Glomerular endothelial cell (primary cell): ENCODE measurements at regions not wholly inside any gene's neighbourhood (a gene's known extent, or its start where the extent isn't known, plus 50 kb on each side); places are given as distances from the start of the nearest gene placed in this dataset.
"Not testable (repeated sequence)": the region's sequence is repeated elsewhere in the genome, so short reads cannot be mapped to it uniquely, and the experiment has no call there.

ENCODE experiments used
- DNase-seq: peaks from one replicate; pipeline ENCODE4 v3.0.0-alpha.2; 2011; ENCODE audit warnings: low read depth, low spot score; ENCODE audit errors: extremely low read depth

DNA sequence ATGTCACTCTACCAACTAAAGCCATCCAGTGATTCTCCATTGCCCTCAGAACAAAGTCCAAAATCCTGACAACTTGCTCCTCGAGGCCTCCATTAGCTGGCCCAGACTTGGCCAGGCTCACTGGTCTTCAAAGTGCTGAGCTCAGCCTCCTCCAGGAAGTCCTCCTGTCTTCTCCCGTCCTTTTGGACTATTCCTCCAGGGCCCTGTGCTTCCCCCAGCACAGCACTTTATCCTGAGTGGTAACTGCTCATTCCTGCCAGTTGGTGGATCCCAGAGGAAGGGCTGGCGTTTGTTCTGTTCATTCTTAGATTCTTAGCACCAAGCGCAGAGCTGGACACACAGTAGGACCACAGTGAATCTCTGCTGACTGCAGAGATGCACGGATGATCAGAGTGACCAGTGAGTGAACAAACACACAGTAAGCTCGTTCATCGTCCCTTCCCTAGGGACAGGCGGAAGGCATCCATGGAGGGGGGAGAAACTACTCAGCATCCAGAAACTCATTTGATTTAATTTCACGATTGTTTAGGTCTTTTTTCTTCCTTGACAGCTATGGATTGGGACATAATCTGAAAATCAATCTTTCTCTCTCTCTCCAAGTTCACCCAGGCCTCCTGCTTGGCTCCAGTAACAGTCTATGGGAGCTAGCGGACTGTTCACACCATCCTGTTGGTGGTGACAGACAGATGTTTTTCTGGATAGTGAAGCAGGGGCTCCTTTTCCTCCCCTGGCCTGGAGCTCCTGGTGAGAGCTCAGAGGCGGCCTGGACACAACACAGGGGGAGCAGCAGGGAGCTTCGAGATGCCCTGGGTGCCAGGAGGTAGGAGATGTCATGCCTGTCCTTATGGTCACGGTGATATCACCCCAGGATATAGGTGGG is 180.2 kb downstream of the PTPRU start:
- no peak for DNase-seq

DNA sequence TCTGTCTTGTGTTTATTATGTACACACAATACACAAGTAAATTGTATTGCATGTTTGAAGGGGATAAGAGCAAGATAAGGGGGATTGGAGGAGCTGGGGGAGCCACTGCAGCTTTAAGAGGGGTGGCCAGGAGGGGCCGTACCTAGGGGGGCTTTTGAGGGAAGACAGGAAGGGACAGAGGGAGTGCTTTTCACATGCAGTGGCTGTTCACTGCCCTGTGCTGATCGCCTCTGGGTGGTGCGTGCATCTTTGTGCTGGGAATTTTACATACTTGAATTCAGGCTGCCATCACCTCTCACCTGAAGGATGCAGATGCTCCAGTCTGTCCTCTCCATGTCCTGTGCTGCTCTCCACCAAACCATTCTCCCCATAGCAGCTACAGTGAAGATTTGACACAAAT is 179.5 kb downstream of the PTPRU start:
- no peak for DNase-seq

DNA sequence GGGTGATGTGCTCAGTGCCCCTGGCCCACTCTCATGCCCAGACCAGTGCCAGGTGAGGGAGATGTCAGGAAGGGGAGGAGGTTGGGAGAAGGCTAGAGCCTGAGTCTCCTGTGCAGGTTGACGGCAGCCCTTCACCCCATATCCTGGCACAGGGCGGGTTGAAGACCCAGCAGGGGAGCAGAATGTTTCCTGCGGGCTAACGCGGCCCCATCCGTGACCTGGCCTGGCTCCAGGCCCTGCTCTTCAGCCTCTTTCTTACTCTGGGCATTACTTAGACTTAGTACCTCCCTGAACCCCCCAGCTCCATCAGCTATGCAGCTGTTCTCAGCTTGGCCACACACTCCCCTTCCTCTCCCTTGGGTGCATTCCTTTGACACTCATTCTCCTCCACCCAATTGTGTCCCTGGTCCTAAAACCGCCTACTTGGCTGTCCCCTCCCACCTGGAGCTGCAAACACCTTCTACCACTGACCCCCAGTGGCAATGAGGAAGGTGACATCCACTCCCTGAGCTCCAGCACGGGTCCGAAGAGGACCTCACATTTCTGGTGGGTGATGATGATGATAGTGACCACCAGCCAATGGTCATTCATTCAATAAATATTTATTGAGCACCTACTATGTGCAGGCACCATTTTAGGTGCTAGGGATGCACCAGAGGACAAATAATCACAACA is 179.0 kb downstream of the PTPRU start:
- DNase-seq: no peak

DNA sequence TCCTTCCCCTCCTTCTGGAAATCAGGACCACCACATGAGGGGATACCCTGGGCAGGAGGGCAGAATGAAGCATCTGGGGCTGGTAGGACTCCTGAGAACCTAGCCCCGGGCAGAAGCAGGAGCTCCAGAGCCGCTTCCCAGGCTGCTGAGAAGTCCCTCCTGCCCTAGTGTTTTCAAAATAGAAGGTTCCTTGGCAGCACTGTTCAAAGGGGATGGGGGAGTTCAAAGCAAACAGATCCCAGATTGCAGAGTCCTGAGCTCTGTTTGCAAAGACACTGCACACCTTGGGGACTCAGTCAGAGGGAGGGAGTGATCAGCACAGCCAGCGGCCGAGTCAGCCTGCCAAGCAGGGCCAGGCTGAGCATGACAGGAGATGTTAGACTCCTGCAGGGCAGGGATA is 177.8 kb downstream of the PTPRU start:
- no peak for DNase-seq

DNA sequence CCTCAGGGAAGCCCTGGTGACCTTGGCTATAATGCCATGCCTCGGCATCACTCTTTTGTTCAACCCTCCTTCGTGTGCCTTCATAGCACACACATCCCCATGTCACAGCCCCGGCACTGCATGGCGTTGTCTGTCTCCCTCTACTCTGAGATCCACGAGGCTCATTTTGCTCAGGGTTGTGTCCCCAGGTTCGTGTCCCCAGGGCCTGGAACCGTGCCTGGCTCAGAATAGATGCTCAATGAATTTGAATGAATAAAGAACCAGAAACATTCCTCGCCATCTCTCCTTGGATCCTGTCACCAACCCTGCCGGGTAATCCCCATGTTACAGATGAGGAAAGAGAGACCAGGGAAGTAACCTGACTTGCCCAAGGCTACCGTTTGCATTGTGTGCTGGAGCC is 177.3 kb downstream of the PTPRU start:
- DNase-seq: no peak

DNA sequence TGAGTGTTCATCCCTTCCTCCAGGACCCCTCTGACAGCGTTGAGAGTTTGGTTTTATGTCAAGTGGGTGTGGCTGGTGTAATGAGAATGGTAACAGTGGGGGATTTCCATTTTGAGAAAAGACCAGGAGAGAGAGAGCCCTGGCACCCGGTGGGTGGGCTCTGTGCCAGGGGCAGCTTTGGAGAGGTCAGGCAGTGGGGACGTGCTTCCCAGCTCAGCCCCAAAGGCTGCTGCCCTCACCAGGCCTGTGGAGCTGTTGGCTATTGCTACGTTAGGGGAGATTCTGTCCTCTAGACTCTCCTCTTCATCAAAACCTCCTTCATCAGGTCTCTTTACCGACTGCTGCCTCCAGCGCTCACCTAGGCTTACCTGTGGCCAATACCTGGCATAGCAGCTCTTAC is 176.3 kb downstream of the PTPRU start:
- no peak for DNase-seq

DNA sequence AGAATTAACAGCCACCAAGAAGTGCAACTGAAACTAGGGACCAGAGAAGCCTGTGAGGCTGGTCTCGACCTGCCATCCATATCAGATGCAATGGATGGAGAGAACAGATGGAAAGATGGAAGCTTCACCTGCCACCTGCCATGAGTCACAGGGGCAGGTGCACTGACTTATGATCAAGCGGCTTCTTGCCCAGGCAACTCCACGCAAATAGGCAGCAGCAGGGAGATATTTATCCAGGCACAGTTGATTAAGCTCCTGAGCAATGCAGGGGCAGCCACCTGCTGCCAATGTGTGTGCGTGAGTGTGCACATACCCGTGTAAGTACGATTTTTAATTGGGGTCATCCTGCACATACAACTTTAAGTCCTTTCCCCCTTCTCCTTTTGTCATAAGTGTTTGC is 174.2 kb downstream of the PTPRU start:
- DNase-seq: no peak

DNA sequence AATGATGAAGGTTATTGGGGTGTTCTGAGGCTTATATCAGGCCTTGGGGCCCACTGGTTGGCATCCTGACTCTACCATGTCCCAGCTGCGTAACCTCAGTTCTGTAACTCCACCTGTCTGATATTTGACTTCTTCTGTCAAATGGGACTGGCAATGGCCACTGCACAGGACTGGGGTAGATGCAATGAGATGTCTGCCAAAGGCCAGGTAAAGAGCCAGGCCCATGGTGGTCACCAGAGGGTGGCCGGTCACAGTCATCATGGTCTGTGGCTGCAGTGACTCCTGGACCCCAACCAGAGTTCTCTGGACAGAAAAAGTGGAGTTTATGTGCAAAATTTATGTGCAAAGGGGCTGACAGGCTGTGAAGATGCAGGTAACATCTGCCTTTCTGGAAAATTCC is 173.3 kb downstream of the PTPRU start:
- DNase-seq: no peak

DNA sequence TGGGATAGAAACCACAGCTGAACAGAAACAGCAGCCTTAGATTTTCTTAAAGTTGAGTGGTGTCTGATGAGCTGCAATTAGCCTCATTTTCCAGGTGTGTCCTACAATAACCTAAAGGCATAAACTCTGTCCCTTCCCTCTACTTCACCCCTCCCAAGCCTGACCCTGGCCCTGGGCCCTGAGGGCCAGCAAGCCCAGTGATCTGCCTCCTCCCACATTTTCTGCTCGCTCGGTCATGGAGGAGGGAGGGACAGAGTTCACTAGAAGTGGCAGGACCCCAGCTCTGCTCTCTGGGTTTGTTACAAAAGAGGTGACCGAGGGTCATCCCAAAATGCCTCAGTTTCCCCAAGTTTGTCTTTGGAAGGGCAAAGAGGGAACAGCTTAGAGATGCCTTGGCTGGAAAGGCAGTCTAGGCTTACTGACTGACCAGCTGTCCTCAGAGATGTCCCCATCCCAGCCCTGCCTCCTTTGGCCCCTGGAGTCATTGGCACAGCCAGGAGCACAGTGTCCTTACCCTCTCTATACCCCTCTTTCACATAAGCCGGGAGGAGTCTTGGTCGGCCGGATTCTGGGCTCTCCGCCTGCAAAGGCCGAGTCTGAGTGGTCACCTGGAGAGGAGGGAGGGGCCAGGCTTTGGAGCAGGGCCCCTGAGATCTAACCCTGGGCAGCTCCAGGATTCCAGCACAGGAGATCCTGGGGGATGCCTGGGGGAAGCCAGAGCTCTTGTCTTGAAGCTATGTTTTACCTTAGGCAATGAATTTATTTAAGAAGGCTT is 172.7 kb downstream of the PTPRU start:
- no peak for DNase-seq

DNA sequence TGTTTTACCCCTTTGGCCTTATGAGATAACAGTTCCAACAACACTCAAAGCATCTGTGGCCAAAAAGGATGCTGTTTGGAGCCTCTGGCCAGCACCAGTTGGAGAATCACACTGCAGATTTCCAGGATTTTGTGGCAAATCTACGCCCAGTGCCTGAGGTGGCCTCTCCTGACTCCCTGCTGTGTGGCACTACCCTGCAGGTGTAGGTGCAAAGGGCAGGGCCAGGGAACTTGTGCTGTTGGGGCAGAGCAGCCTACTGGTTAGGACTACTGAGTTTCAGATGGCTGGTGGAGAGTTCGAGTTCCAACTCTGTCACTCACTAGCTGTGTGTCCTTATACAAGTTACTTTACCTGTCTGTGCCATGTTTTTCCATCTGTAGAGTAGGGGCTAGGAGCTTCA is 170.5 kb downstream of the PTPRU start:
- no peak for DNase-seq

DNA sequence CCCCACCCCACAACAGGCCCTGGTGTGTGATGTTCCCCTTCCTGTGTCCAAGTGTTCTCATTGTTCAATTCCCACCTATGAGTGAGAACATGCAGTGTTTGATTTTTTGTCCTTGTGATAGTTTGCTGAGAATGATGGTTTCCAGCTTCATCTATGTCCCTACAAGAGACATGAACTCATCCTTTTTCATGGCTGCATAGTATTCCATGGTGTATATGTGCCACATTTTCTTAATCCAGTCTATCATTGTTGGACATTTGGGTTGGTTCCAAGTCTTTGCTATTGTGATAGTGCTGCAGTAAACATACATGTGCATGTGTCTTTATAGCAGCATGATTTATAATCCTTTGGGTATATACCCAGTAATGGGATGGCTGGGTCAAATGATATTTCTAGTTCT is 163.9 kb downstream of the PTPRU start:
- DNase-seq: not testable (repeated sequence)

DNA sequence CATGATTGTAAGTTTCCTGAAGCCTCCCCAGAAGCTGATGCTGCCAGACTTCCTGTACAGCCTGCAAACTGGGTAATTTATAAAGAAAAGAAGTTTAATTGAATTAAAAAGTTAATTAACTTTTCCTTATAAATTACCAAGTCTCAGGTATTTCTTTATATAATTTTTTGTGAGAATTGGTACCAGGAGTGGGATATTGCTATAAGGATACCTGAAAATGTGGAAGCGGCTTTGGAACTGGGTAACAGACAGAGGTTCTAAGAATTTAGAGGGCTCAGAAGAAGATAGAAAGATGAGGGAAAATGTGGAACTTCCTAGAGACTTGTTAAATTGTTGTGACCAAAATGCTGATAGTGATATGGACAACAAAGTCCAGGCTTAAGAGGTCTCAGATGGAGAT is 163.1 kb downstream of the PTPRU start:
- DNase-seq: no peak

DNA sequence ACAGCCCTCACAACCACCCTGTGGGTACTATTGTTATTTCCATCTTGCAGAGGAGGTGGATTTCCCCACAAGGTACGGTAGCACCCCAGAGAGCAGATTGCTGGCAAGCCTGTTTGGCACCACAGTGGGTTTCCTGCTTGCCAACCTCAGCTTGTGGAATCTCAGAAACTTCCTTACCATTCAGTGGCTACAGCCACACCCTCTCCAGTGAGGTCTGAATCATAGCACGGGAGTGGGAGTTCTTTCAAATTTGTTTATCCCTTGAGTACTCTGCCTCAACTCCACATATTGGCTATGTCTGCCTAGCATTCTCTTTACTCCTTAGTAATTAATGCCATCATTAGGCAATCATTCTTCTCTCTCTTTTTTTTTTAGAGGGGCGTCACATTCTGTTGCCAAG is 162.1 kb downstream of the PTPRU start:
- DNase-seq: no peak

DNA sequence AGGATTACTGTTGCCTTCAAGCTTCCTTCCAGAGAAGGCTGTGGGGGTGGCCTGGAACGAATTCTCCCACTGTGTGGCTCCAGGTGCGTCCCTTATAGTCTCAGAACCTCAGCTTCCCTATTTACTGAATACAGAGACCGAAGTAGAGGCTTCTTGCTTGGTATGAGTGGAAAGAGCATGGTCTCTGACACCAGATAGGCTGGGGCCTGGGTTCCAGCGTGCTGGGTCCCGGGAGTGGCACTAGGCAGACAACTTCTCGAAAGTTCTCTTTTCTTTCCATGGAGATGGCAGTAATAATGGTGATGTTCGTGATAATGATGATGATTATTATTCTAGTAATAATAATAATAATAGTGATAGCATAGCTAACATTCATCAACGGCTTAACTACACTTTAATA is 161.7 kb downstream of the PTPRU start:
- no peak for DNase-seq

DNA sequence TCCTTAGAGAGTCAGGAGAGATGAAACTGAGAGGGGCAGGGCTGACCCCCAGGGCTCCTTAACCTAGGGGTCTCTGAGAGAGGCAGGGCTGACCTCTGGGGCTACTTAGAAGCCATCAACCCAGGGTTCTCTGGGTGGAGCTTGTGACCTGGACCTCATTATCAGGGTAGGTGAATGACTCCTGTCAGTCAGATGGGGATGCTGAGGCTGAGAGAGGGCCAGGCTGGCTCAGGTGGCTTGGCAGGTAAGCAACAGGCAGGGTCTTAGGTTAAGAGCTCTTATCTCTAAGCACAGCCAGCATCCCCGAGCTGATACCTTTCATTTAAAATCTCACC is 160.9 kb downstream of the PTPRU start:
- DNase-seq: no peak

DNA sequence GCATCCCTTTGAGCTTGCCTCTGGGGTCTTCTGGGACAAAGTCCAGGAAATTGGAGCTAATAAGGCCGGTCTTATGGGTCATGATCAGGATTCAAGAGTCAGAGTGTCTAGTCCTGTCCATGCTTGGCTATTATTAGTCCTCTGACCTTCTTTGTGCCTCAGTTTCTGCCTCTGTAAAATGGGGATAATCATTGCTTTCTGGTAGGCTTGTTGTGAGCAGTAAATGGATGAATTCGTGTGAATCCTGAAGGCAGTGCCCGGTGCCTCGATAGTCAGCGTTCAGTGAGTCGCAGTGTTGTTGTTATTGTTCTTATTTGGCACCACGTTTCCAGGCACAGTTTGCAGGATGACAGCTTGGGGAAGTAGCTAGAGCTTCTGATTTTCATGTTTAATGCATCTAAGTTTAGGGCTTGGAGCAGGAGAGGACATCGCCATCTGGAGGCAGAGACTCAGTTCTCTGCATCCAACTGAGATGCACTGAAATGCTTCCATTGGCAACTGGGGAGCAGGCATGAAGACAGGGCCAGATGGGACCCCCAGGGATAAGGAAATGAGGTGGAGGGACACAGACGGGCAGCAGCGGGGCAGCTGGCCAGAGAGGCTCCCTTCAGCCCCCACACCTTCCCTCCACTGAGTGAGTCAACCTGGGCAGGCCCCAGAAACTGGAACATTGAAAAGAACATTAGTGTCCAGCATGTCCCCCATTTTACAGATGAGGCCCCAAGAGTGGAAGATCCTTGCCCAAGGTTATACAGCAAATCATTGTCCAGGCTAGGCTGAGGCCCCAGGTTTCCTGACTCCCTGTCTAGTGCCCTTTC is 160.3 kb downstream of the PTPRU start:
- no peak for DNase-seq

DNA sequence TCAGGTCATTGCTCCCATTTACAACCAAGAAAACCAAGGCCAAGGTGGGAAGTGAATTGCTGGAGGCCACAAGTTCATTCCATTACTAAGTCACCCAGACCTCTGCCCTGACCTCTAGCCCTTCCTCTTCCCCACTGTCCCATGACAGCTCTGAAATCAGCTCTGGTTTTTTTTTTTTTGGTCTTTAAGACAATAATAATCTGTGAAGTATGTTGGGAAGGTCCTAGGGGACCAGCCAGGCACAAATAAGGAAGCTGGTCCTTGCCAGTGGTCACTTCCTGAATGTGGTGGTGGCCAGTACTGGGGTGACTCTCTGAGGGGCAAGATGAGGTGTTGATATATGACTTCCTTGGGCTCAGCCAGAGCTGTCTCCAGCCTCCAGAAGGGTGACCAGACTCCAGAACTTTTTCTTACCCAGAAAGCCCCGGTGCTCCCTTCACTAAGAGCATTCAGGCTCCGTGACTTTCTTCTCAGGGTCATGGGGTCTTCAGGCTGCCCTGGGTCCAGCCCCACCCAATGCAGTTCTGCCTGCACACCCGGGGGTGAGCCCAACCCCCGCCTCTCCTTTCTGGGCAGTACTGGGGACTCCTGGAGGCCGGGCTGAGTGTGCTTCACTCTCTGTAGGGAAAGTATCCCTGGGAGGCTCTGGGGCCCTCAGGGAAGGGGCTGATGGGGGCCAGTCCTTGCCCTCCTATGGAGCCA is 159.6 kb downstream of the PTPRU start:
- DNase-seq: no peak

DNA sequence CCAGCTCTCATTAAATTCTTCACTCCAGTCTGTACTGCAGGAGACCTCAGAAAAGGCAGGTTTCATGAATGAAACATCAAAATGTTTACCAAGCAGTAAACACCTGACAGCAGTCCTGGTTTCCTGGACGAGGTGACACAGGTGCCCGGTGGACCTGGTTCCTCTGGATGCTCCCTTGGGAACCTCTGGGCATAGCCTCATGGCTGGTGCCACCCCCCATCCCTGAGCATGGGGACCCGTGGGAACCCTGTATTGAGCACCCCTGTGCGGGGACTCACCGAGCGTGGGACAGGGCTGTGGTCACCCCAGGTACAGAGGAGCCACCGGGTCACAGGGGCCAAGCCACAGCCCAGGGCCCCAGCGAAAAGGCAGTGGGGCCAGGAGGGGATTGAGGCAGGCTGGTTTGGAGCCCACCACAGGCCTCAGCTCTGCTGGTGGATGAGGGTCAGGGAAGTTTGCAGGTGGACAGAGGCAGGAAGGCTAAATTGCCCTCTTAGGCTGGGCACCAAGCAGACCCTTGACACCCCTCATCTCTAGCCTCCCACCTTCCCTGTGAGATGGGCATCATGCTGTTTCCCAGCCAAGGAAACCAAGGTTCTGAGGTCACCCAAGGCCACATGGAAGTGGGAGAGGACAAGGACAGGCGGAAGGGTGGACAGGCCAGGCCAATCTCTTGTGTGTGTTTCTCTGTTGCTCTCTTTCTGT is 158.4 kb downstream of the PTPRU start:
- no peak for DNase-seq

DNA sequence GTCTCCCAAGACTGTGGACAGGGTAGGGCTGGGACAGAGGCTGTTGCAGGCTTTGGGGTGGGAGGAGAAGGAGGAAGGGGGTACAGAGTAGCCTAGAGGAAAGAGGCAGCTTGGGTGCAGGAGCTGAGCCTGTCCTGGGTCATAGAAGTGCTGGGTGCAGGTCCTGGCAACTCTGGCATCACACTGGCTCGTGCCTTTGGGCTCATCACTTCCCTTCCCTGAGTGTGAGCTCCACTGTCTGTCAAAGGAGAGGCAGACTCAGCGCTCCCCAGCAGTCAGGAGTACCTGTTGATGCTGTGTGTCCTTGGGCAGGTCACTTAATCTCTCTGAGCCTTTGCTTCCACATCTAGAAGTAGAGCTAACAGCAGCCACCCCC is 157.1 kb downstream of the PTPRU start:
- no peak for DNase-seq
